ENCODE measurements at regions not wholly inside any gene's neighbourhood (a gene's known extent, or its start where the extent isn't known, plus 50 kb on each side); places are given as distances from the start of the nearest gene placed in this dataset.

DNA sequence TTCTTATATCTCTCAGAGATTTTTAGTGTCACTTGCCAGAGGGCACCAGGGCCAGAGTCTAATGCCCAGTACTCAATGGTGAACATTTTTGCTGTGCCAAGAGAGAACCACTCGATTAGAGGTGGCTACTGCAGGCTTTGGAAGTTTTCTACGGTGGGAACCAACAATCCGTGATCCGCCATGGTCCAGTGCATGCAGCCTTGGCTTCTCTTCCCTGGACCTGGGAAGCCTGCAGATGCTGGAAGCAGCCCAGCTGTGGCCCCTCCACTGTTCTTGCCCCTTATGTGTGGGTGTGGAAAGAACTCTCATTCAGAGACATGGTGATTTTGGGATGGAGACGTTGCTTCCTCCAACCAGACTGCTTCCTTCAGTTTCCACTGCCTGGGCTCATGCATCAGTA, 224.2 kb downstream of the TSHZ3 start:
- Histone ChIP-seq H3K4me3 (no peak overlapping the region), H3K27ac (no peak overlapping the region), H3K36me3 (no peaks in the 10 kb centered on the region), H3K9me3 (no peaks in the 10 kb centered on the region), H3K27me3 (no peaks in the 10 kb centered on the region), H3K4me1 (no peaks in the 10 kb centered on the region)
- WGBS, 2 donors = 93 to 95% methylated on average over 5 of the region's 5 CpGs
- TF ChIP-seq POLR2A (IDR thresholded peaks at IDR 0.05) = no peak
- TF ChIP-seq, protein P1, sequence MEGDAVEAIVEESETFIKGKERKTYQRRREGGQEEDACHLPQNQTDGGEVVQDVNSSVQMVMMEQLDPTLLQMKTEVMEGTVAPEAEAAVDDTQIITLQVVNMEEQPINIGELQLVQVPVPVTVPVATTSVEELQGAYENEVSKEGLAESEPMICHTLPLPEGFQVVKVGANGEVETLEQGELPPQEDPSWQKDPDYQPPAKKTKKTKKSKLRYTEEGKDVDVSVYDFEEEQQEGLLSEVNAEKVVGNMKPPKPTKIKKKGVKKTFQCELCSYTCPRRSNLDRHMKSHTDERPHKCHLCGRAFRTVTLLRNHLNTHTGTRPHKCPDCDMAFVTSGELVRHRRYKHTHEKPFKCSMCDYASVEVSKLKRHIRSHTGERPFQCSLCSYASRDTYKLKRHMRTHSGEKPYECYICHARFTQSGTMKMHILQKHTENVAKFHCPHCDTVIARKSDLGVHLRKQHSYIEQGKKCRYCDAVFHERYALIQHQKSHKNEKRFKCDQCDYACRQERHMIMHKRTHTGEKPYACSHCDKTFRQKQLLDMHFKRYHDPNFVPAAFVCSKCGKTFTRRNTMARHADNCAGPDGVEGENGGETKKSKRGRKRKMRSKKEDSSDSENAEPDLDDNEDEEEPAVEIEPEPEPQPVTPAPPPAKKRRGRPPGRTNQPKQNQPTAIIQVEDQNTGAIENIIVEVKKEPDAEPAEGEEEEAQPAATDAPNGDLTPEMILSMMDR (IDR thresholded peaks at IDR 0.05) = no peak
- no peak for TF ChIP-seq EP300 (IDR thresholded peaks at IDR 0.05)
- no peak for DNase-seq (ENCODE audit: low spot score in 2 of 2)

DNA sequence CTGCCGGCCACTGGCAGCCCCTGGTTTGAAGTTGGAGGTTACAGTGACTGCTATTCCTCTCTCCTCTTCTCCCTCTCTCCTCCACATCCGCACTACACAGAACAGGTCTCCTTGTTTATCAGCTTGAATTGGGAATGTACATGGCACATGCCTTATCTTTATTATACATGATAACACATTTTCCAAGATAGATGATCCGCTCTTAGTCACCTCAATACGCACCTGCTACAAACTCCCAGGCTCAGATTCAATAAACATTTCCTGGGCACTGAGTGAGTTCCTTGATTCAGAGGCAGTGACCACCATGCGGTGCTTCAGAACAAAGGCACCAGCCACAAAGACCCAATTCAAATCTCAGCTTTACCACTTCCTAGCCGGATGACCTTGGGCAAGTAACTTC, 227.7 kb downstream of the TSHZ3 start:
- H3K36me3 ChIP-seq = no peaks in the 10 kb centered on the region
- 83 to 94% methylated on average over 6 of the region's 6 CpGs for whole genome bisulfite sequencing, 2 donors

DNA sequence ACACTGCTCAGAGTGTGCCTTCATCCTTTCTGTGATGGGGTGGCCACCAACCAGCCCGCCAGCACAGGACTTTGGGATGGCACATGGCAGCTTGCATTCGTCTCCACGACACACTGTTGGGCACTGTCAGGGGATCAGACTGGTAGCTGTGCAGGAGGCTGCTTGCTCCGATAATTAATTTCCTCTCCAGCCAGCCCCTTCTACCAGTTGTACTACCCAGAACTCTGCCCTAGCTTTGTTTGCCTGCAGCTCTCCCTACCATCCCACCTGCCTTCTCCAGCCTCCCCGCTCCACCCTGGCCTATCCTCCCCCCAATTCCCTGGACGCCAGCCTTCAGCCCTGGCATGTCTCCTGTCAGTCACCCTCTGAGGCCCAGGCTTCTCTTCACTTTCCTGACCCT, 228.3 kb downstream of the TSHZ3 start:
- Histone ChIP-seq H3K4me1 (no peaks in the 10 kb centered on the region), H3K9me3 (no peaks in the 10 kb centered on the region), H3K36me3 (no peaks in the 10 kb centered on the region), H3K27ac (no peak overlapping the region), H3K27me3 (no peaks in the 10 kb centered on the region), H3K4me3 (no peak overlapping the region)
- TF ChIP-seq EP300 (IDR thresholded peaks at IDR 0.05) (no peak), POLR2A (IDR thresholded peaks at IDR 0.05) (no peak)
- TF ChIP-seq, protein P1 (IDR thresholded peaks at IDR 0.05) = no peak
- DNase-seq (ENCODE audit: low spot score in 2 of 2) = no peak
- 77 to 82% methylated on average over 6 of the region's 6 CpGs for WGBS, 2 donors

More for the DNA sequence above, 227.7 kb downstream of the TSHZ3 start:
- TF ChIP-seq, protein P1 (IDR thresholded peaks at IDR 0.05) = no peak
- Histone ChIP-seq H3K9me3 (no peaks in the 10 kb centered on the region), H3K4me1 (no peaks in the 10 kb centered on the region), H3K4me3 (no peak overlapping the region), H3K27me3 (no peaks in the 10 kb centered on the region), H3K27ac (no peak overlapping the region)
- DNase-seq (ENCODE audit: low spot score in 2 of 2) = no peak

DNA sequence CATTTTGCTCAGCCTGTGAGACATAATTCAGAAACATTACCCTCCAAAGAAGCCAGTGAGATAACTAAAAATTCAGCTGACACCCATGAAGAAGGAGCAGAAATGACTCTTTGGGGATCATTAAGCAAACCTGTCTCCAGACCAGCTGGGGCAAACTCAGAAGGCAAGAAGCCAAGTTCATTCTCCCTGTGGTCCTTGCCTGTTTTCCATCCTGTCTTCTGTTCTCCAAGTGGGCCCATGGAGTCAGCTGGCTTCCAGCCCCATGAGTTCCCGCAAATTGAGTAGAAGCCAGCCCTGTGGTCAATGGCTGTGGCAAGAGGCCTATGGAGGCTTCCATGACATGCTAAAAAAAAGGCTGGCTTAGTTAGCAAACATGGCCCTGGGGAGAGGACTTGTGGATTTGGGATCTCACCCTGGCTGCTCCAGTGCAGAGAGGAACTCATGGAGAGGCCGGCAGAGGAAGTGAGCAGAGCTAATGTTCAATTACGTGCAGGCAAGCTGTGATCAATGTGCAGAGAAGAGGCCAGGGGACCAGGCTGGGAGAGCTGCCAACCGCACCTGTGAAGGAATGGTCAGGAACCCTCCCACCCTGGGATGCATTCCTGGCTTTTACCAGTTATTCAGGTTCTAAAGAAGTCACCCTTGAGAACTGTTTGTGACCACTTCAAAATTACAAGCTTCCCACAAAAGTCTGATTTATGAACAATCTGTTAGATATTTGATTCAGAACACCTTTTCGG, 229.1 kb downstream of the TSHZ3 start:
- no peaks in the 10 kb centered on the region for H3K27me3 ChIP-seq
- 87 to 93% methylated on average over 5 of the region's 5 CpGs for WGBS, 2 donors

DNA sequence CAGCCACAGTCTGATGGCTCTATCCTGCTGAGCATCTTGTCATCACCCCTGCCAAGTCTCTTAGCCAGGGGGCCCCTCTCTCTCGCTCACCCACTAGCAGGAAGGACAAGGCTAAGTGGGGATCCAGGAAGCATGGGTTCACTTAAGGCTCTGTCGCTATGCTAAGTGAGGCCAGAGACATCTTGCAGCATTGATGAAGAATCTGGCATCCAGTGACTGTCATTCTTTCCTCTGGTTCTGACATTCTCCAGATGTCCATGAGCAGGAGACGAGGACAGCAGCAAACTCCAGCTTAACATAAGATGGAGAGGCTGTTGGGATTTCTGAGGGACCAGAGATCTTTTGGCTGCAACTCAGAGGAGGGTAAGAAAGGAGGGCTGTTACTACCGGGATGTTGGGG, 230.2 kb downstream of the TSHZ3 start:
- Histone ChIP-seq H3K27me3 (no peaks in the 10 kb centered on the region), H3K4me1 (no peaks in the 10 kb centered on the region), H3K36me3 (no peaks in the 10 kb centered on the region), H3K4me3 (no peak overlapping the region), H3K27ac (no peak overlapping the region), H3K9me3 (no peaks in the 10 kb centered on the region)
- DNase-seq (ENCODE audit: low spot score in 2 of 2) = no peak
- TF ChIP-seq, protein P1 (IDR thresholded peaks at IDR 0.05) = no peak
- TF ChIP-seq POLR2A (IDR thresholded peaks at IDR 0.05) = no peak
- TF ChIP-seq EP300 (IDR thresholded peaks at IDR 0.05) = no peak
- WGBS, 2 donors = 59 to 68% methylated on average over 4 of the region's 4 CpGs

More for the DNA sequence above, 229.1 kb downstream of the TSHZ3 start:
- Histone ChIP-seq H3K4me3 (no peak overlapping the region), H3K9me3 (no peaks in the 10 kb centered on the region), H3K27ac (no peak overlapping the region), H3K36me3 (no peaks in the 10 kb centered on the region), H3K4me1 (no peaks in the 10 kb centered on the region)
- TF ChIP-seq POLR2A (IDR thresholded peaks at IDR 0.05) = no peak
- no peak for TF ChIP-seq EP300 (IDR thresholded peaks at IDR 0.05)
- TF ChIP-seq, protein P1 (IDR thresholded peaks at IDR 0.05) = no peak
- DNase-seq (ENCODE audit: low spot score in 2 of 2) = no peak

Measured in tibial nerve (tissue), 4 donors.